ENCODE measurements at regions not wholly inside any gene's neighbourhood (a gene's known extent, or its start where the extent isn't known, plus 50 kb on each side); places are given as distances from the start of the nearest gene placed in this dataset.

GRCh38 chr9:79501546-79501945, 70.2 kb upstream of the TLE4 start:
- H3K9me3 ChIP-seq (replicated peaks; ENCODE audit: control insufficient read depth, low read depth, low read length): no peaks in the 10 kb centered on the region
- no peaks in the 10 kb centered on the region for H3K4me1 ChIP-seq (ENCODE audit: control insufficient read depth, insufficient read depth, low read length)
- no peak overlapping the region for H3K27ac ChIP-seq (ENCODE audit: low read length)
- no peaks in the 10 kb centered on the region for H3K36me3 ChIP-seq (ENCODE audit: control insufficient read depth, insufficient read depth, low read length)
- no peak overlapping the region for H3K4me3 ChIP-seq (ENCODE audit: low read length)
- DNase-seq: no peak
- no peaks in the 10 kb centered on the region for H3K27me3 ChIP-seq (ENCODE audit: control insufficient read depth, insufficient read depth, low read length)
- WGBS (ENCODE audit: insufficient coverage): 86% methylated on average over 1 of the region's 2 CpGs

DNA sequence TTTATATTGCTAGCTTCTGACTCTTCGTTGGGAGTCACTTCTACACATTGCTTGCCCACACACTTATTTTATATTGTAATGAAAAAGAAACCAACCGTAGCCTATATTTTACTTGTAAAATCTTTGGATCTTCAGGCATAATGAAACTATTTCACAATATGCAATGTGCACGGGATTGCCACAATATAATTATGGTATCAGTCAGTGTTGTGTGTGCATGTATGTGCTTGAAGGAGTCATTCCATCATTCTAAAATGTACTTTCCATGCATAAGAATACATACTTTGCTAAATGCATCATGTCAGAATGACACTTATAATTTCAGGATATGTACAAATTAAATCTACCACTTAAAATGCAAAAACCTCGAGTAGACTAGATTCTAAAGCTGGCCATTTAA, 64.0 kb upstream of the TLE4 start:
- Histone ChIP-seq H3K36me3 (ENCODE audit: control insufficient read depth, insufficient read depth, low read length) (no peaks in the 10 kb centered on the region), H3K27ac (ENCODE audit: low read length) (no peak overlapping the region), H3K4me3 (ENCODE audit: low read length) (no peak overlapping the region), H3K4me1 (ENCODE audit: control insufficient read depth, insufficient read depth, low read length) (no peaks in the 10 kb centered on the region), H3K9me3 (replicated peaks; ENCODE audit: control insufficient read depth, low read depth, low read length) (no peaks in the 10 kb centered on the region), H3K27me3 (ENCODE audit: control insufficient read depth, insufficient read depth, low read length) (no peaks in the 10 kb centered on the region)
- no peak for DNase-seq
- no CpG with 5 or more reads among the region's 4 CpGs for WGBS (ENCODE audit: insufficient coverage)

GRCh38 chr9:79512251-79512650, 59.5 kb upstream of the TLE4 start:
- WGBS (ENCODE audit: insufficient coverage): no CpG with 5 or more reads among the region's 4 CpGs
- Histone ChIP-seq H3K27ac (ENCODE audit: low read length) (no peak overlapping the region), H3K4me3 (ENCODE audit: low read length) (no peak overlapping the region), H3K27me3 (ENCODE audit: control insufficient read depth, insufficient read depth, low read length) (no peaks in the 10 kb centered on the region), H3K9me3 (replicated peaks; ENCODE audit: control insufficient read depth, low read depth, low read length) (no peaks in the 10 kb centered on the region), H3K36me3 (ENCODE audit: control insufficient read depth, insufficient read depth, low read length) (no peaks in the 10 kb centered on the region), H3K4me1 (ENCODE audit: control insufficient read depth, insufficient read depth, low read length) (no peaks in the 10 kb centered on the region)
- DNase-seq: no peak

Data from muscle of leg (tissue), 3 donors.